Right ventricle myocardium inferior (tissue), 1 donor: ENCODE measurements at regions not wholly inside any gene's neighbourhood (a gene's known extent, or its start where the extent isn't known, plus 50 kb on each side); places are given as distances from the start of the nearest gene placed in this dataset.
A peak's percentile ranks its signal among the peaks of the same experiment; 100 is the strongest.
"Not testable (repeated sequence)": the region's sequence is repeated elsewhere in the genome, so short reads cannot be mapped to it uniquely, and the experiment has no call there.

Experiments
- ATAC-seq: fragments of 200-7000 bp; cut with Tn5 transposase; one replicate; pipeline ENCODE4 v1.9.1; 2020; ENCODE audit warnings: mild to moderate bottlenecking, moderate library complexity
- DNase-seq: peaks from one replicate; pipeline ENCODE4 v3.0.0; 2021; ENCODE audit errors: missing footprints
- intact Hi-C: fragments of 100-400 bp; cut with DNase I; formaldehyde crosslinking; loops from one replicate; pipeline ENCODE4 v1.11.0; 2022
- donor health status: DM: no; HTN: yes; CAD: no; lungs with severe emphysema.

DNA sequence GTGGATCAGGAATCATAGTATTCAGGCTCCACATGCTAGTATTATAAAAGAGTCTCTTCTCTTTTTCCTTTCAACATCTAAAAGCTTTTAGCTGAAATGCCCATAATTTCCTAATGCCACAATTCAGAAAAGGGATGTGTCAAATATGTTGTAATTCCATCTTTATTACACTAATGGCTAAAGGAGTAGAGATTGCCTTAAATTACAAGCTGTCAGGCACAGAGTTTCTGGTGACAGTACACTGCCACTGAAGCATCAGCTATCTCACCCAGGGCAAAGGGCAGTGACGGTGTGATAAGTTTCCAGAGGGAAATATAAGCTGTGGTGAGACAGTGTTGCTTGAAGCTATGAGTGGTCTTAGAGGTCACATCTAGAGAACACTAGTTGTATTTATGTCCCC is 581.1 kb downstream of the KCNT2 start:
- ATAC-seq (no peak), DNase-seq (no peak)
- intact Hi-C loops = no loop called here

DNA sequence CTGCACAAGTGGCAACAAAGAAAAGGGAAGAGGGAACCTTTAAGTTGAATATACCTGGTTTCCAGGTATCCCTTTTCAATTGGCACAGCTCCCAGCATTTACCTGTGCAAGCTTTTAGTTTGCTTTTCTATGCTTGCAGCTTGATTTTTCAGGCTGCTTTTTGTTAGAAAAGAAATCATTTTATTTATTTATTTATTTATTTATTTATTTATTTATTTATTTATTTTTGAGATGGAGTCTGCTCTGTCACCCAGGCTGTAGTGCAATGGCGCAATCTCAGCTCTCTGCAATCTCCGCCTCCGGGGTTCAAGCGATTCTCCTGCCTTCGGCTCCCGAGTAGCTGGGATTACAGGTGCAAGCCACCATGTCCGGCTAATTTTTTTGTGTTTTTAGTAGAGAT is 587.1 kb downstream of the KCNT2 start:
- DNase-seq, intact Hi-C loops, ATAC-seq: not testable (repeated sequence)

DNA sequence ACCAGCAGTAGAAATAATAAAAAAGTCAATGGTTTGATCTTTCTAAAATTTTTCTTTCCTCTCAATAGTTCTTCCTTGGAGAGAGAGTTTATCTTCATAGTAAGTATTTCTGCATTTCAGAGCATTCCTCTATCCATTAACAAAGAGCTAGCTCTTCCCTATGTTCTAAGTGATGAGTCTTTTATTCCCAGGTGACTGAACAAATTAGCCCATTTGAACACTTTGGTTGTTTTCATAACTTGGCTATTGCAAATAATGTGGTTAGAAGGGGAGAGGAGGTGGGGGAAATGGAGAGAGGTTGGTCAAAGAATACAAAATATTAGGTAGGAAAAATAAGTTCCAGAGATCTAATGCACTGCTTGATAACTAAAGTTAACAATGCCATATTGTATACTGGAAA is 598.9 kb downstream of the KCNT2 start:
- ATAC-seq = no peak
- intact Hi-C loops = no loop called here

DNA sequence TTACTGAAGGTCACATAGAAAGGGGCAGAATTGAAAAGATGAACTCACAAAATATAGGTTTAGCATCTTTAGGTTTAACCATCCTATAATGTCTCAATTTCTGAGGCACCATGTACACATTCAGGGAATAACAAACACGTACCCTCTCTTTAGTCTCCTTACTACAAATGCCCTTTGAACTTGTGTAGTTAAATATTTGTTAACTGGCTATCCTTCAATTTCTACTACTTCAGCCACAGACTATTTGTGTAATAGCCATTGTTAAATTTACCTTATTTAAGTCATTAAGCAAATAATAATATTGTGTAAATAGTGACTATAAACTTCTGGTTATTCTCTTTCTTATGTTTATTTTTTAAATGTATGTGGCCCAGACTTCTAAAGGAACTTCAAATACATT is 600.5 kb downstream of the KCNT2 start:
- ATAC-seq (no peak), DNase-seq (no peak)
- intact Hi-C loops = no loop called here

More for the DNA sequence above, 598.9 kb downstream of the KCNT2 start:
- DNase-seq = no peak

DNA sequence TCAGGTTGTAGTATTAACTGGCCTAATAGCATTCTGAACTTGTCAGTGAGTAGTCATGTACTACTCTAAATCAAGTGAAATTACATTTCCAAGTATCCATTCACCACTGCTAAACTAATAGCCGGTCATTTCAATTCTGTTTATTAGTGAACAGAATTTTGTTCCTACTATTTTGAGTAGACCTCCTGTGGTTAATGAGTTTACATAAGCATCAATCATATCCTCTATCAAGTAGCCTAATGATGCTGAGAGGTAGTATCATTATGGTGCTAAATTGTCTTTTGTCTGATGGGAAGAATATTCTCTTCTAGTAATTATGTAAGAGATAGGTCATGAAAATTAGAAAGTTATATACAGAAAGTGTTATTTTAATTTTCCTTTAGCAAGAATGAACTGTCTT is 602.8 kb downstream of the KCNT2 start:
- intact Hi-C loops = no loop called here
- DNase-seq (no peak), ATAC-seq (no peak)

DNA sequence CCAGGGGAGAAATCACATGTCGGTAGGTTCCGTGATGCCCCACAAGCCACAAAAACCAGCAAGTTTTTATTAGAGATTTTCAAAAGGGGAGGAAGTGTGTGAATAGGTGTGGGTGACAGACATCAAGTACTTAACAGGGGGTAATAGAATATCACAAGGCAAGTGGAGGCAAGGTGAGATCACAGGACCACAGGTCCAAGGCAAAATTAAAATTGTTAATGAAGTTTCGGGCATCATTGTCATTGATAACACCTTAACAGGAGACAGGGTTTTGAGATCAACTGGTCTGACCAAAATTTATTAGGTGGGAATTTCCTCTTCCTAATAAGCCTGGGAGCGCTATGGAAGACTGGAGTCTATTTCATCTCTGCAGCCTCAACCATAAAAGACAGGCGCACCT is 603.9 kb downstream of the KCNT2 start:
- ATAC-seq, intact Hi-C loops, DNase-seq: not testable (repeated sequence)

DNA sequence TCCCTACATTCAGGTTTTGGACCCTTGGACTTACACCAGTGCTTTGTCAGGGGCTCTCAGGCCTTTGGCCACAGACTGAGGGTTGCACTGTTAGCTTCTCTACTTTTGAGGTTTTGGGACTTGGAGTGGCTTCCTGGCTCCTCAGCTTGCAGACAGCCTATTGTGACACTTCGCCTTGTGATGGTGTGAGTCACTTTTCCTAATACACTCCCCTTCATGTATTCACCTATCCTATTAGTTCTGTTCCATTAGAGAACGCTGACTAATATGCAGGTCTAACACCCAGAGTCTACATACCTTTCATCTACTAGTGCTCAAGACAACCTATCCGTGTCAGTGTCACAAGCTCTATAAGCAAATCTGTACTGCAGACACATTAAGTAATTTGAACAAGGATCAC is 605.3 kb downstream of the KCNT2 start:
- no peak for DNase-seq
- intact Hi-C loops = no loop called here
- ATAC-seq = no peak

DNA sequence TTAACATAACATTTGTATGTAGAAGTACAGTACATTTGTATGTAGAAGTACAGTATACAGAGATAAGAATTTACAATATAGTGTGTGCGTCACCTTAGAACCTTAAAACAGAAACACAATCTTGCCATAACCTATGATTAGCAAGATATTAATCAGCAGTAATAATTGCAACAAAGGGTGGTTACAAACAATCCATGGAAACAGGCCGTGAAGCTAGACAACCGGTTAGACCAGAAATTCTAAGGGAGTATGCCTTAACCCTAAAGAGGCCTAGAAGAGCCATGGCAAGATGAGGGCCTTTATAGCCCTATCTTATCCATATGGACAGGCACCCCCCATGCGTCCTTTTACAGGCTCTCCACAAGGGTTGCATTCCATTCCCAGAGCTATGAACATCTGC is 605.9 kb downstream of the KCNT2 start:
- ATAC-seq, intact Hi-C loops, DNase-seq: not testable (repeated sequence)

DNA sequence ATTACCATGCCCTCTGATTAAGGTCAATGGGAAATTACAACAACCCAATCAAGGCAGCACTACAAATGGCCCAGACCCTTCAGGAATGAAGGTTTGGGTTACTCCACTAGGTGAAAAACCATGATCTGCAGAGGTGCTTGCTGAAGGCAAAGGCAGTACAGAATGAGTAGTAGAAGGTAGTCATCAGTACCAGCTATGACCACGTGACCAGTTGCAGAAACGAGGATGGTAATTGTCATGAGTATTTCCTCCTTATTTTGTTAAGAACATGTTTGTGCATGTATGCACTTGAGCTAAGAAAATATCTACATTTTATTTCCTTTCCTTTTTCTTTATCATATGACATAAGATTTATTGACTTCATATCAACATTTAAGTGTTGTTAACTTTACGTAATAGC is 607.1 kb downstream of the KCNT2 start:
- intact Hi-C loops = no loop called here
- ATAC-seq (no peak), DNase-seq (no peak)

DNA sequence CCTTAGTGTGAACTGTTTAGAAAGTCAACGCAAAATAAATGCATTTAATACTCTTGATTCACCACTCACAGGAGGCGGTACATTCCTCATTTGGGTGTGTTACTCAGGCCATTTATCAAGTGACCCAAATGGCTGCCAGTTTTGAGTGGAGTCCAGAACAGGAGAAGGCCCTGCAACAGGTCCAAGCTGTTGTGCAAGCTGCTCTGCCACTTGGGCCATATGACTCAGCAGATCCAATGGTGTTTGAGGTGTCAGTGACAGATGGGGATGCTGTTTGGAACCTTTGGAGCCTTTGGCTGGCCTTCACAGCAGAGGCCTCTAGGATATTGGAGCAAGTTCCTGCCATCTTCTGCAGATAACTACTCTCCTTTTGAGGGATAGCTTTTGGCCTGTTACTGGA is 609.2 kb downstream of the KCNT2 start:
- DNase-seq (no peak), ATAC-seq (no peak)
- intact Hi-C loops = no loop called here

DNA sequence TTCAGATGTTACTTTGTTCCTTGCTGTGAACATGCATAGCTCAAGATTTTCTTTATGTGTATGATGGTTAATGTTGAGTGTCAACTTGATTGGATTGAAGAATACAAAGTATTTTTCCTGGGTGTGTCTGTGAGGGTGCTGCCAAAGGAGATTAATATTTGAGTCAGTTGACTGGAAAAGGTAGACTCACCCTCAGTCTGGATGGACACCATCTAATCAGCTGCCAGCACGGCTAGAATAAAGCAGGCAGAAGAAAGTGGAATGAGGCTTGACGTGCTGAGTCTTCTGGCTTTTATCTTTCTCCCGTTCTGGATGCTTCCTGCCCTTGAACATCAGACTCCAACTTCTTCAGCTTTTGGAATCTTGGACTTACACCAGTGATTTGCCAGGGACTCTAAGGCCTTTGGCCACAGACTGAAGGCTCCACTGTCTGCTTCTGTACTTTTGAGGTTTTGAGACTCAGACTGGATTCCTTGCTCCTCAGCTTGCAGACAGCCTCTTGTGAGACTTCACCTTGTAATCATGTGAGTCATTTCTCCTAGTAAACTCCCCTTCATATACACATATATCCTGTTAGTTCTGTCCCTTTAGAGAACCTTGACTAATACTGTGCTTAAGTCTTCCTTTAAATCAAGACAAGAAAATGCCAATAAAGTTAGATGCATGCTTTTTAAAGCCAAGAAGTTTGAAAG is 626.6 kb downstream of the KCNT2 start:
- no peak for ATAC-seq
- DNase-seq = no peak
- intact Hi-C loops = no loop called here

DNA sequence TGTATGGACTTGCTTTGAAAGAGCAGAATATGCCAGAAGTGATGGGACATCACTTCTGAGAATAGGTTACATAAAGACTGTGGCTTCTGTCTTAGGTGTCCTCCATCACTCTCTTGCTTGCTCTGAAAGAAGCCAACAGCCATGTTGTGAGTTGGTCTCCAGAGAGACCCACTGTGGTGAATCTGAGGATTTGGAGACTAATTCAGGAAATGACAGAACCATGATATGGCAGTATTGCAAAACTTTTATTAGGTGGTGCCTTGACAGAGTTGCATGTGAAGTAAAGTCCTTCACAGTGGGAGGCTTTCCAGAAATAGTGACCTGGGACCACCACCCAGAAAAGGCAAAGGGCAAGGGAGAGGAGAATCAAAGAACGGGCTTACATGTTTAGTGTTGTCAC is 628.6 kb downstream of the KCNT2 start:
- DNase-seq = peak; percentile 8
- no peak for ATAC-seq
- intact Hi-C loops = no loop called here

DNA sequence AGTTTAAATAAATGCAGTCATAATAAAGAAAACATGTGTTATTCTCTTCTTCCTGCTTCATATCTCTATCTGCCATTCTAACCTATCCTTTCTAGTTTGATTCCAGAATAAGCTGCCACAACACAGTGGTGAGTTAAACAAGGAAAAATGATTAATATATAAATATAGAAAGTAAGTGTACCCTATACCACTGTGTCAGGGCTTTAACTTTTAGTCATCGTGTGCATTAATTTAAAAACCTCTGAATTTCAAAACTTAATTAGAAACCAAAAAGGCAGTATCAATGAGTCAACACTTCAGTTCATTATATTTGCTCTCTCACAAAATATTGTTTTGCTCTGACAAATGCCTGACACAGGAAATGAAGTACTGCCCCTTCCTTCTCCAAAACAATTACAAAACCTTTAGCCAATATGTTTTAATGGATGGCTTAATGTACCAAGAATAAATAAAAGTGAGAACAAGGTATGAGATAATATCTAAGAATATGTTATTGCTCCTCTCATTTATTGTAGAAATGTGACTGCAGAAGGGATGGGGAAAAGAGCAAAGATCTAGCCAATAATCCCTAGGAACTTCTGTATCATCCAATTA is 634.8 kb downstream of the KCNT2 start:
- intact Hi-C loops = no loop called here
- DNase-seq (no peak), ATAC-seq (no peak)

DNA sequence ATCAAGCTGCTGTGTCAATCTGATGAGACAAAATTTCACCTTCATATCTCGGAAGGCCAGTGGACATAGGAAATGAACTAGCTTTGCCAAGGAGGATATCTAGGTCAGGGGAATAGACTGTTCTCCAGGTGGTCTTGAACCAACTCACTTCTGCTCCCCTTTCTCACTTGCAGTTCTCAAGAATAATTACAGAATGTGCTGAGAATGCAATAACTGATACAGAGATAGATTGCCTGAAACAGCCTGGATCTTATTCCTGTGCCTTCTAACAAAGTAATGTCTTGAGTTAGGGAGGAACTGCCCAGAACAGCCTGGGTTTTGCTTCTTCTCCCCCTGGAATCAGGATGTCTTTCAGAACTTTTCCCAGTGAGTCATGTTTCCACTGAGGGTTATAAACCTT is 636.7 kb downstream of the KCNT2 start:
- DNase-seq = no peak
- no peak for ATAC-seq
- intact Hi-C loops = no loop called here

DNA sequence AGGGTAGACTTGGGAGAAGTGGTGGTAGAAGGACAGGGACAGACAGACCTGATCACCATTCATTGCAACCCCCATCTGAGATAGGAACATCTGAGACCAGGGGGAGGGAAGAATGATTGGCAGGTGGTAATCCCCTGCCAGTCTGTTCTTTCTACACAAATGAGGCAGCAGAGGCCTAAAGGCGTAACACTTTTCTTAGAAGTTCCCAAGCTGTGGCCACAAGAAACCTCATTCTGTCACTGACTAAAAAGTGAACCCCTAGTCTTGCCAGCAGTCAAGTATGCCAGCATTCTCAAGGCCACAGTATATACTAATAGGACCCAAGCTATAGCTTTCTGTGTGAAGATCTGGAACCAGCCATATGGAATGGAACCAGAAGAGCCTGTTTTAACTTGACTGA is 638.0 kb downstream of the KCNT2 start:
- ATAC-seq (no peak), DNase-seq (no peak)

DNA sequence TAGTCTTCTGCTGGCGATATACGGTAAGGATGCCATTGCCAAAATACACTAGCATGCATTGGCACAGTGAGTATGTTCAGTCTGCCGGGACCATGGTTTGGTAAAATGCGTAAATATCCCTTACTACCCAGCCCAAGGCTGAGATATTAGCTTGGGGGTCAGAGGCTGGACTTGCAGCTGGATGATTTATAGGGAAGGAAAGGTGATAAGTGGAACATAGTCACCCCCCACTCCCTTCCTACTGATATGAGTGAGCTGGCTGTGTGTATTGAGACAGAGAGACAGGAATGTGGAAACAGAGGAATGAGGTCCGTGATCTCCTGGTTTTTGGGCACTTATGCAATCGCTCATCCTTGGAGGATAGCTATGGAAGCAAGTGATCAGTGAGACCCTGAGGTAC is 642.8 kb downstream of the KCNT2 start:
- no peak for ATAC-seq
- DNase-seq = no peak
- intact Hi-C loops = no loop called here

More for the DNA sequence above, 638.0 kb downstream of the KCNT2 start:
- intact Hi-C loops = no loop called here

DNA sequence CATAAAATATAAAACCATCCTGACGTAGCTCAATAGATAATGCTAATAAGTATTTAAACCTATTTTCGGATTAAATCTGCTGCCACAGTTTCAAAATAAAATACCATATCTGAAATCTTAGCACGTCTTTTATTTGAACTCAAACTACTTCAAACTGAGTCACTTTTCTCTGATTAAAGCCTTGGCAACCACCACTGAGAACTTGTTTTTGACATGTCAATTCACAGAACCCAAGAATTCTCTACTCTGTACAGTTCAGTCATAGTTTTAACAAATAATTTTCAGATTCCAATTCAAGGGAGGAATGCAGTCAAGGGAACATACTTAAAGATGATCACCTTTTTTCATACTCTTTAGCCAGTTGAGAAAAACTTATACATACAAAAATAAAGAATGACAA is 643.2 kb downstream of the KCNT2 start:
- DNase-seq (no peak), ATAC-seq (no peak)
- intact Hi-C loops = no loop called here

DNA sequence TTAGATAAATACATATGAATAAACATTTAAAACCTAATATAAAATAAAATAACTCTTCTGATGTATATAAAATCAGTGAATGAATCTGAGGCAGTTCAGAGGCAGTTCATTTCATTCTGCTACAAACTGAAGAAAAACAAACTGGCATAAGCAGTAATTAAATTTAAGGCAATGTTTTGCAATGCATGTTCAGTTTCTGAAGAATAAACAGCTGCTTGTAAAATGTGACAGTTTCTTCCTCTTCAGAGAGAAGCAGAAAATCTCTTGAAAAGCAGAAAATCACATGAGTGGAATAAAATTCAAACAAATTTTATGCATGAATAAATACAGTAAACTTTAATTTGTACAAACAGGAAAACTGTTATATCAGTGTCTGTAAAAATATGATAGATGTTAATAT is 643.7 kb downstream of the KCNT2 start:
- DNase-seq = no peak
- intact Hi-C loops = no loop called here
- no peak for ATAC-seq

DNA sequence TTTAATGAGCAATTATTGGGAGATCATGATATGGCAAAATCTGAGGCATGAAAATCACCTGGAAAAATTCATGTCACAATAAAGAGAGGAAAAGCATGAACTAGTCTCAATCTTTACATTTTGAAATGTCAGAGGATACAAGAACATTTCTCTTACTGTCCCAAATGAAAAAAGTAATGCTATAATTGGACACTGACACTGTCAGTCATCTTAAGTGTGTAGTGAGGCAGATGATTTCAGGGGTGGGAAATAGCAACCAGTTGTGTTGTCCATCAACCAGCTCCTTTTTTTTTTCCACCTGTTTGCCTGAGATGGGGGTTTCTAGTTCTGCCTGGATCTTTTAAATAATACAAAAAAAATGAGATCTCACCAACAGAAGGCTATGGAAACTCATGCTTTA is 646.2 kb downstream of the KCNT2 start:
- intact Hi-C loops = no loop called here
- ATAC-seq (no peak), DNase-seq (no peak)

DNA sequence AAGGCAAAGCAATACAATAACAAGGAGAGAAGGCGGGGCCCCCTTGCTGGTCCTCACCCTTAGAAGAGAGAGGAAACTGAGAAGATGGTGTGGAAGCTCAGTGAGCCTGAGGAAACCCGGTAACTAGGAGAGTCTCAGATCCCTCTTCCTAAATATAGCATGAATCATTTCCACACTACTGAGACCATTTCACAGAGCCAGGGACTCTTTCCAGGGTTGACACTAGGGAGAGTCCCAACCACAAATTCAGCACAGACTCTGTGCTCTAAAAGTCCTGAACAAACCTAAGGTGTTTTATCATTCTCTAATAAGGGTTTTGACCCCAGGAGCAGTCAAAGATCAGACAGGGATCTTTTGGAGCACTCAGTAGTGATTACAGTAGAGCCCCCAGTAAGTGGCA is 647.7 kb downstream of the KCNT2 start:
- no peak for ATAC-seq

DNA sequence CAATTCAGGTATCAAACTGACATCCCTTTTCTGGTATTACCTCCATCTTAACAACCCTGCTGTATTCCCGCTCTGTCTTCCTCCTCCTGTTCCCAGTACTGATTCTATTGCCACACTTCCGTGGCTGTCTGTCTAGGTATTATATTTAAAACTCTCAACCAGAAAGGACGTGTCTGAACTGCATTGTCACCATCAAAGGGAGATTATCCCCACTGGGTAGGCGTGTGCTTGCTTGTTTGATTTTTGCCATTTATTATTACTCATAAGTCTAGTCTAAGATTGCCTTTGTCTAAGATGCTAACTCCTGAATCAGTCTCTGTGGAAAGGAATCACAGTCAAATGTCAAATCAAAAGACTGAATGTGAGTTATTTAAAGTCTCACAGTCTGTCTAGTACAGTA is 650.1 kb downstream of the KCNT2 start:
- no peak for ATAC-seq
- intact Hi-C loops = no loop called here
- DNase-seq = no peak

More for the DNA sequence above, 647.7 kb downstream of the KCNT2 start:
- no peak for DNase-seq
- intact Hi-C loops = no loop called here
